ENCODE measurements at regions not wholly inside any gene's neighbourhood (a gene's known extent, or its start where the extent isn't known, plus 50 kb on each side); places are given as distances from the start of the nearest gene placed in this dataset.

DNA sequence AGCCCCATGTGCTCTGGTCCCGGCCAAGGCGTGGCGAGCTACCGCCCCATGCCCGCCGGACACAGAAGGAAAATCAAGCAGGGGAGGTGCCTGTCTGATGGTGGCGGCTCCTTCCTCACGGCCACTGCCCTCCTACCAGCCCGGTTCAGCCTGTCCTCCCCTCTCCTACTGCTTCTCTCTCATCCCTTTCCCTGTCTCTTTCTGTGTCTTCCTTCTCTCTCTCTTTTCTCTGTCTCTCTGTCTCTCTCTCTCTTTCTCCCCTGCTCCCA lies 279.1 kb downstream of the ASMT start:
- POLR2A ChIA-PET = no interaction called here
- no peak for FAIRE-seq

DNA sequence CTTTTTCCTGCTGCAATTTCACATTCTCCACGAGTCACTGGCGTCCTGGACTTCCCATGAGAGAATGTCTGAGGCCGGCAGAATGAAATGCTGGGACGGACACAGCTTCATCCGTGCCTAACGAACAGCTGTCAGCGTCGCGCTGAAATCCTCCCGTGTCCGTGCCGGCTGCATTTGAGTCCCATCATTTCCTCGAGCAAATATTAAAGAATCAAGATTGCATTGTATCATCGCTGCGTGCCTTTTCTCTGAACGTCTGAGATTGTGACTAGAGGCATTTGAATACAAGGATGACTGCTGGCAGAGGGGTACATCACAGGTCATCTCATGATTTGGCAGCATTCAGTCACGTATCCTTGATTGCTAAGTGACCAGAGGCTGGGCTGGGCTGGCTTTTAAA lies 279.9 kb downstream of the ASMT start:
- WGBS (ENCODE audit: insufficient coverage, insufficient replicate concordance, low lambda C conversion rate, missing lambda C conversion rate) = 58% methylated on average over 17 of the region's 17 CpGs
- no peaks in the 10 kb centered on the region; the same call in 2 of the 3 replicates for H3K9me3 ChIP-seq (replicated peaks; ENCODE audit: control insufficient read depth, insufficient read depth, low read length)
- intact Hi-C loops (cut with micrococcal nuclease; ENCODE audit: unreplicated experiment) = no loop called here
- no peak for FAIRE-seq
- no peaks in the 10 kb centered on the region for H3K79me2 ChIP-seq (ENCODE audit: control insufficient read depth, insufficient read depth, low read length)
- no peak for DNase-seq (ENCODE audit: low read depth, low spot score)
- no peak overlapping the region for H3K27ac ChIP-seq (ENCODE audit: control insufficient read depth, insufficient read depth)
- ChIA-PET SMC1A (ENCODE audit: uncharacterized antibody, unreplicated experiment) (no interaction called here), RAD21 (ENCODE audit: unreplicated experiment) (no interaction called here), POLR2A (no interaction called here), CTCF (no interaction called here)
- H3K4me3 ChIP-seq = no peak overlapping the region
- H3K4me2 ChIP-seq (ENCODE audit: control insufficient read depth, insufficient read depth) = no peak overlapping the region
- no peak overlapping the region for H3K9ac ChIP-seq (ENCODE audit: control insufficient read depth, insufficient read depth, low read length)
- in situ Hi-C loops (cut with MboI) = no loop called here
- no TSS peak for BruUV-seq (replicated peaks)
- no peaks in the 10 kb centered on the region for H3K4me1 ChIP-seq (ENCODE audit: control insufficient read depth, insufficient read depth, low read length)
- no peaks in the 10 kb centered on the region for H3K27me3 ChIP-seq (replicated peaks in 1 of 2; ENCODE audit: control insufficient read depth in 2 of 2, insufficient read depth in 2 of 2, low read length in 1 of 2)
- no peaks in the 10 kb centered on the region for H4K20me1 ChIP-seq (ENCODE audit: control insufficient read depth, insufficient read depth)
- TF ChIP-seq NR2C2 (IDR thresholded peaks at IDR 0.05; ENCODE audit: borderline replicate concordance, control insufficient read depth, insufficient read length, low read depth) (no peak), ESRRA (IDR thresholded peaks at IDR 0.05; ENCODE audit: low read length) (no peak), RCOR1 (conservative IDR thresholded peaks at IDR 0.05; ENCODE audit: low read depth, low read length) (no peak), SMAD5 (IDR thresholded peaks at IDR 0.05; ENCODE audit: low read depth) (no peak), ZZZ3 (IDR thresholded peaks at IDR 0.05; ENCODE audit: control insufficient read depth, insufficient read length, low read depth) (no peak), POLR2AphosphoS5 (IDR thresholded peaks at IDR 0.05; ENCODE audit: low read length) (no peak), HSF1 (IDR thresholded peaks at IDR 0.05; ENCODE audit: low read depth, low read length) (no peak)
- no peak overlapping the region for H2AFZ ChIP-seq (ENCODE audit: control insufficient read depth, low read depth, low read length)
- H3K36me3 ChIP-seq (ENCODE audit: control insufficient read depth in 2 of 2, insufficient read depth in 2 of 2, low read length in 1 of 2) = no peaks in the 10 kb centered on the region
- ATAC-seq = no peak

More for the DNA sequence above, 279.1 kb downstream of the ASMT start:
- CTCF ChIA-PET = no interaction called here
- RAD21 ChIA-PET (ENCODE audit: unreplicated experiment) = no interaction called here
- Histone ChIP-seq H3K27me3 (replicated peaks in 1 of 2; ENCODE audit: control insufficient read depth in 2 of 2, insufficient read depth in 2 of 2, low read length in 1 of 2) (no peaks in the 10 kb centered on the region), H3K9ac (ENCODE audit: control insufficient read depth, insufficient read depth, low read length) (no peak overlapping the region), H3K79me2 (ENCODE audit: control insufficient read depth, insufficient read depth, low read length) (no peaks in the 10 kb centered on the region), H2AFZ (ENCODE audit: control insufficient read depth, low read depth, low read length) (no peak overlapping the region), H3K4me2 (ENCODE audit: control insufficient read depth, insufficient read depth) (no peak overlapping the region), H3K9me3 (replicated peaks; ENCODE audit: control insufficient read depth, insufficient read depth, low read length) (no peaks in the 10 kb centered on the region; the same call in 2 of the 3 replicates), H3K36me3 (ENCODE audit: control insufficient read depth in 2 of 2, insufficient read depth in 2 of 2, low read length in 1 of 2) (no peaks in the 10 kb centered on the region), H3K27ac (ENCODE audit: control insufficient read depth, insufficient read depth) (no peak overlapping the region), H4K20me1 (ENCODE audit: control insufficient read depth, insufficient read depth) (no peaks in the 10 kb centered on the region), H3K4me3 (no peak overlapping the region), H3K4me1 (ENCODE audit: control insufficient read depth, insufficient read depth, low read length) (no peaks in the 10 kb centered on the region)
- intact Hi-C loops (cut with micrococcal nuclease; ENCODE audit: unreplicated experiment) = no loop called here
- WGBS (ENCODE audit: insufficient coverage, insufficient replicate concordance, low lambda C conversion rate, missing lambda C conversion rate) = 71% methylated on average over 9 of the region's 9 CpGs
- in situ Hi-C loops (cut with MboI) = no loop called here
- TF ChIP-seq TCF3 (IDR thresholded peaks at IDR 0.05; ENCODE audit: borderline replicate concordance, insufficient read depth, low read depth, low read length) = no peak
- TF ChIP-seq BRCA1 (IDR thresholded peaks at IDR 0.05; ENCODE audit: low read depth, low read length) = no peak
- TF ChIP-seq MTA2 (IDR thresholded peaks at IDR 0.05; ENCODE audit: low read depth) = no peak
- TF ChIP-seq SIN3A (IDR thresholded peaks at IDR 0.05; ENCODE audit: low read depth, low read length) = no peak
- no peak for TF ChIP-seq SIX5 (IDR thresholded peaks at IDR 0.05; ENCODE audit: low read depth, low read length, severe bottlenecking)
- no peak for TF ChIP-seq MYC (IDR thresholded peaks at IDR 0.05; ENCODE audit: insufficient read depth, insufficient read length, insufficient replicate concordance, low read length, severe bottlenecking)
- TF ChIP-seq BMI1 (IDR thresholded peaks at IDR 0.05; ENCODE audit: borderline replicate concordance) = no peak
- no peak for TF ChIP-seq HSF1 (IDR thresholded peaks at IDR 0.05; ENCODE audit: low read depth, low read length)
- TF ChIP-seq MEF2A (IDR thresholded peaks at IDR 0.05; ENCODE audit: insufficient read depth, low read depth, low read length) = no peak
- SMC1A ChIA-PET (ENCODE audit: uncharacterized antibody, unreplicated experiment) = no interaction called here
- no peak for ATAC-seq
- DNase-seq (ENCODE audit: low read depth, low spot score) = no peak
- no TSS peak for BruUV-seq (replicated peaks)
